ENCODE measurements at regions not wholly inside any gene's neighbourhood (a gene's known extent, or its start where the extent isn't known, plus 50 kb on each side); places are given as distances from the start of the nearest gene placed in this dataset.

GRCh38 chr5:82388181-82388580, 110.0 kb upstream of the RPS23 start:
- DNase-seq (ENCODE audit: low read depth): peak; percentile 97
- peaks cover 2% of the 10 kb centered on the region for H3K36me3 Mint-ChIP-seq (ENCODE audit: low read depth, unreplicated experiment)
- FAIRE-seq: no peak
- H3K27me3 Mint-ChIP-seq (ENCODE audit: low read depth, unreplicated experiment): no peaks in the 10 kb centered on the region
- H3K9ac ChIP-seq (ENCODE audit: low read length): peak overlapping the region; percentile 85
- peaks cover 8% of the 10 kb centered on the region for H3K9me3 Mint-ChIP-seq (ENCODE audit: unreplicated experiment)
- peak overlapping the region; percentile 24 for H3K4me2 ChIP-seq (ENCODE audit: low read length)
- no peaks in the 10 kb centered on the region for H3K79me2 ChIP-seq (ENCODE audit: insufficient read depth, low read length)
- H3K4me1 ChIP-seq (ENCODE audit: insufficient read depth, low read length): peaks cover 53% of the 10 kb centered on the region
- TF ChIP-seq CTCF (IDR thresholded peaks at IDR 0.05; ENCODE audit: insufficient read depth, low read depth, low read length) (no peak), EZH2 (IDR thresholded peaks at IDR 0.05; ENCODE audit: insufficient read depth, low read length) (no peak)
- H3K27ac Mint-ChIP-seq (ENCODE audit: unreplicated experiment): no peak overlapping the region
- H2AFZ ChIP-seq (ENCODE audit: low read depth, low read length): no peak overlapping the region
- H3K4me3 Mint-ChIP-seq (ENCODE audit: unreplicated experiment): no peak overlapping the region
- H3K4me1 Mint-ChIP-seq (ENCODE audit: low read depth, unreplicated experiment): peaks cover 17% of the 10 kb centered on the region
- peak overlapping the region; percentile 99 for H3K27ac ChIP-seq (ENCODE audit: low read depth, low read length)
- H4K20me1 ChIP-seq (ENCODE audit: insufficient read depth, low read length): no peaks in the 10 kb centered on the region
- no peaks in the 10 kb centered on the region for H3K9me3 ChIP-seq (ENCODE audit: insufficient read depth, low read depth, low read length)
- no peak overlapping the region for H3K4me3 ChIP-seq (ENCODE audit: insufficient read depth, low read depth, low read length)
- H3K27me3 ChIP-seq (ENCODE audit: insufficient read depth, low read length): no peaks in the 10 kb centered on the region
- H3K36me3 ChIP-seq (ENCODE audit: insufficient read depth, low read length): no peaks in the 10 kb centered on the region

- Mint-ChIP-seq H3K27me3 (ENCODE audit: low read depth, unreplicated experiment) (no peaks in the 10 kb centered on the region), H3K36me3 (ENCODE audit: low read depth, unreplicated experiment) (peaks cover 2% of the 10 kb centered on the region), H3K4me3 (ENCODE audit: unreplicated experiment) (no peak overlapping the region), H3K27ac (ENCODE audit: unreplicated experiment) (no peak overlapping the region), H3K9me3 (ENCODE audit: unreplicated experiment) (peaks cover 8% of the 10 kb centered on the region), H3K4me1 (ENCODE audit: low read depth, unreplicated experiment) (peaks cover 17% of the 10 kb centered on the region)
- Histone ChIP-seq H3K4me1 (ENCODE audit: insufficient read depth, low read length) (peaks cover 53% of the 10 kb centered on the region), H3K9ac (ENCODE audit: low read length) (peak overlapping the region; percentile 85), H3K36me3 (ENCODE audit: insufficient read depth, low read length) (no peaks in the 10 kb centered on the region), H3K4me3 (ENCODE audit: insufficient read depth, low read depth, low read length) (no peak overlapping the region), H3K27ac (ENCODE audit: low read depth, low read length) (peak overlapping the region; percentile 99), H2AFZ (ENCODE audit: low read depth, low read length) (no peak overlapping the region), H3K79me2 (ENCODE audit: insufficient read depth, low read length) (no peaks in the 10 kb centered on the region), H3K27me3 (ENCODE audit: insufficient read depth, low read length) (no peaks in the 10 kb centered on the region), H3K9me3 (ENCODE audit: insufficient read depth, low read depth, low read length) (no peaks in the 10 kb centered on the region), H3K4me2 (ENCODE audit: low read length) (peak overlapping the region; percentile 20), H4K20me1 (ENCODE audit: insufficient read depth, low read length) (no peaks in the 10 kb centered on the region)
- FAIRE-seq (no peak), DNase-seq (ENCODE audit: low read depth) (no peak)
- TF ChIP-seq EZH2 (IDR thresholded peaks at IDR 0.05; ENCODE audit: insufficient read depth, low read length) (no peak), CTCF (IDR thresholded peaks at IDR 0.05; ENCODE audit: insufficient read depth, low read depth, low read length) (no peak)
These were observed 109.6 kb upstream of the RPS23 start for GRCh38 chr5:82387819-82388166.

- H3K9ac ChIP-seq (ENCODE audit: low read length): peak overlapping the region; percentile 85
- H3K4me1 Mint-ChIP-seq (ENCODE audit: low read depth, unreplicated experiment): peaks cover 17% of the 10 kb centered on the region
- FAIRE-seq: no peak
These were observed 109.1 kb upstream of the RPS23 start for GRCh38 chr5:82387001-82387818.

More at GRCh38 chr5:82387001-82387818, 109.1 kb upstream of the RPS23 start:
- no peak overlapping the region for H3K4me3 ChIP-seq (ENCODE audit: insufficient read depth, low read depth, low read length)
- TF ChIP-seq CTCF (IDR thresholded peaks at IDR 0.05; ENCODE audit: insufficient read depth, low read depth, low read length) (no peak), EZH2 (IDR thresholded peaks at IDR 0.05; ENCODE audit: insufficient read depth, low read length) (no peak)
- no peaks in the 10 kb centered on the region for H3K36me3 ChIP-seq (ENCODE audit: insufficient read depth, low read length)
- H3K4me2 ChIP-seq (ENCODE audit: low read length): peak overlapping the region; percentile 20
- peaks cover 8% of the 10 kb centered on the region for H3K9me3 Mint-ChIP-seq (ENCODE audit: unreplicated experiment)
- H3K4me3 Mint-ChIP-seq (ENCODE audit: unreplicated experiment): no peak overlapping the region
- no peaks in the 10 kb centered on the region for H3K27me3 Mint-ChIP-seq (ENCODE audit: low read depth, unreplicated experiment)
- H3K9me3 ChIP-seq (ENCODE audit: insufficient read depth, low read depth, low read length): no peaks in the 10 kb centered on the region
- no peak overlapping the region for H3K27ac Mint-ChIP-seq (ENCODE audit: unreplicated experiment)
- H3K79me2 ChIP-seq (ENCODE audit: insufficient read depth, low read length): no peaks in the 10 kb centered on the region
- no peaks in the 10 kb centered on the region for H4K20me1 ChIP-seq (ENCODE audit: insufficient read depth, low read length)
- peaks cover 2% of the 10 kb centered on the region for H3K36me3 Mint-ChIP-seq (ENCODE audit: low read depth, unreplicated experiment)
- no peak overlapping the region for H2AFZ ChIP-seq (ENCODE audit: low read depth, low read length)
- DNase-seq (ENCODE audit: low read depth): peak; percentile 97
- H3K4me1 ChIP-seq (ENCODE audit: insufficient read depth, low read length): peaks cover 53% of the 10 kb centered on the region
- peak overlapping the region; percentile 99 for H3K27ac ChIP-seq (ENCODE audit: low read depth, low read length)
- no peaks in the 10 kb centered on the region for H3K27me3 ChIP-seq (ENCODE audit: insufficient read depth, low read length)
